ENCODE measurements at regions not wholly inside any gene's neighbourhood (a gene's known extent, or its start where the extent isn't known, plus 50 kb on each side); places are given as distances from the start of the nearest gene placed in this dataset.

- Mint-ChIP-seq H3K27me3 (ENCODE audit: insufficient read depth) (no peaks in the 10 kb centered on the region; the same call in 1 of the 2 replicates), H3K4me3 (peak overlapping the region; percentile 57; the same call in 1 of the 2 replicates), H3K27ac (peak overlapping the region; percentile 57; the same call in 1 of the 2 replicates), H3K4me1 (ENCODE audit: low read depth) (peaks cover 35% of the 10 kb centered on the region; the same call in 1 of the 2 replicates), H3K9me3 (no peaks in the 10 kb centered on the region; the same call in 1 of the 2 replicates), H3K36me3 (ENCODE audit: low read depth) (no peaks in the 10 kb centered on the region)
- TF ChIP-seq, protein P1, sequence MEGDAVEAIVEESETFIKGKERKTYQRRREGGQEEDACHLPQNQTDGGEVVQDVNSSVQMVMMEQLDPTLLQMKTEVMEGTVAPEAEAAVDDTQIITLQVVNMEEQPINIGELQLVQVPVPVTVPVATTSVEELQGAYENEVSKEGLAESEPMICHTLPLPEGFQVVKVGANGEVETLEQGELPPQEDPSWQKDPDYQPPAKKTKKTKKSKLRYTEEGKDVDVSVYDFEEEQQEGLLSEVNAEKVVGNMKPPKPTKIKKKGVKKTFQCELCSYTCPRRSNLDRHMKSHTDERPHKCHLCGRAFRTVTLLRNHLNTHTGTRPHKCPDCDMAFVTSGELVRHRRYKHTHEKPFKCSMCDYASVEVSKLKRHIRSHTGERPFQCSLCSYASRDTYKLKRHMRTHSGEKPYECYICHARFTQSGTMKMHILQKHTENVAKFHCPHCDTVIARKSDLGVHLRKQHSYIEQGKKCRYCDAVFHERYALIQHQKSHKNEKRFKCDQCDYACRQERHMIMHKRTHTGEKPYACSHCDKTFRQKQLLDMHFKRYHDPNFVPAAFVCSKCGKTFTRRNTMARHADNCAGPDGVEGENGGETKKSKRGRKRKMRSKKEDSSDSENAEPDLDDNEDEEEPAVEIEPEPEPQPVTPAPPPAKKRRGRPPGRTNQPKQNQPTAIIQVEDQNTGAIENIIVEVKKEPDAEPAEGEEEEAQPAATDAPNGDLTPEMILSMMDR (IDR thresholded peaks at IDR 0.05) = no peak
- DNase-seq = no peak
These were observed 204.7 kb upstream of the STK26 start for GRCh38 chrX:131818297-131818936.

GRCh38 chrX:131821945-131822622, 201.0 kb upstream of the STK26 start:
- H3K4me1 Mint-ChIP-seq (ENCODE audit: low read depth) = peaks cover 28% of the 10 kb centered on the region; the same call in 1 of the 2 replicates
- no peak for DNase-seq
- H3K27me3 Mint-ChIP-seq (ENCODE audit: insufficient read depth) = no peaks in the 10 kb centered on the region; the same call in 1 of the 2 replicates
- no peaks in the 10 kb centered on the region for H3K36me3 Mint-ChIP-seq (ENCODE audit: low read depth)
- no peaks in the 10 kb centered on the region for H3K9me3 Mint-ChIP-seq
- H3K27ac Mint-ChIP-seq = peak overlapping the region; percentile 87; the same call in 1 of the 2 replicates
- TF ChIP-seq, protein P1 (IDR thresholded peaks at IDR 0.05) = peak; percentile 30; the same call in 1 of the 2 replicates
- H3K4me3 Mint-ChIP-seq = peak overlapping the region; percentile 77; the same call in 1 of the 2 replicates

DNA sequence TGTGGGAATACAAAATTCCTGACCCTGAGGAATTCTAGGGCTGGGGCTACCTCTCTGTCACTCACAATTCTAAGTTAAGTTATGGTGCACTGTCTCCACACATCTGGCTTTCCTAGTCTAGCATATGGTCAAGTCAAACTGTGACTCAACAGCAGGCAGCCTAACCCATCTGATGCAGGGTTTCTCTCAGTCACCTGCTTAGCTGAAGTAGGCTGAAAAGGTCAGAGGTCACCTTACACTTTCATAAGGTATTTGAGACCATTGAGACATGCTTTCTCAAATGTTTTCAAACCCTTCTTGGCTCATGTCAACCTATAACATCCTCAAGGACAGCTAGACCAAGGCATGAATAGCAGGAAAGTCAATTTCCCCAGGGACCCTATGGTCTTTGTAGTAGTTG, 196.5 kb upstream of the STK26 start:
- no peak for DNase-seq
- Mint-ChIP-seq H3K27me3 (ENCODE audit: insufficient read depth) (no peaks in the 10 kb centered on the region; the same call in 1 of the 2 replicates), H3K9me3 (no peaks in the 10 kb centered on the region), H3K4me1 (ENCODE audit: low read depth) (peaks cover 23% of the 10 kb centered on the region; the same call in 1 of the 2 replicates), H3K4me3 (peak overlapping the region; percentile 55; the same call in 1 of the 2 replicates), H3K36me3 (ENCODE audit: low read depth) (no peaks in the 10 kb centered on the region), H3K27ac (no peak overlapping the region; the same call in 1 of the 2 replicates)
- TF ChIP-seq, protein P1 (IDR thresholded peaks at IDR 0.05) = no peak

DNA sequence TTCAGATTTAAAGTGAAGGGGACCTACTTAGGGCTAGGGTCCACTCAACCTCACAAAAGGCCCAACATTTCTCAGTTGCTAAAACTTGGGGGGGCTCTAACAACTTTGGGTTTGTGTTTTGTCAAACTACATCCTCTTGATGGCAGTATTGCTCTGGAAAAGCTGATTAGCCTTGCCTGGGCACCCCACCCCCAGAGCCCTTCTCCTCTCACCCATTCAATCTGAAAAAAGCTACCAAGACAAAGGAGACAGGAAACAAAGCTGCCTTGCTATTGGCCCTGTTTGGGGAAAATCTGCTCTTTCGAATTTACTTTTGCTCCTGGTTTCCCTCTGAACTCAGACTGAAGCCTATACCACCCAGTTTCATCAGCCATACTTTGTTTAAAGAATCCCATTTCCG, 195.2 kb upstream of the STK26 start:
- peak overlapping the region; percentile 83; the same call in 1 of the 2 replicates for H3K4me3 Mint-ChIP-seq
- no peak for DNase-seq
- peak overlapping the region; percentile 69; the same call in 1 of the 2 replicates for H3K27ac Mint-ChIP-seq
- H3K4me1 Mint-ChIP-seq (ENCODE audit: low read depth) = peaks cover 32% of the 10 kb centered on the region; the same call in 1 of the 2 replicates
- H3K27me3 Mint-ChIP-seq (ENCODE audit: insufficient read depth) = no peaks in the 10 kb centered on the region
- H3K9me3 Mint-ChIP-seq = no peaks in the 10 kb centered on the region
- H3K36me3 Mint-ChIP-seq (ENCODE audit: low read depth) = no peaks in the 10 kb centered on the region
- TF ChIP-seq, protein P1 (IDR thresholded peaks at IDR 0.05) = peak; percentile 41; the same call in 1 of the 2 replicates

DNA sequence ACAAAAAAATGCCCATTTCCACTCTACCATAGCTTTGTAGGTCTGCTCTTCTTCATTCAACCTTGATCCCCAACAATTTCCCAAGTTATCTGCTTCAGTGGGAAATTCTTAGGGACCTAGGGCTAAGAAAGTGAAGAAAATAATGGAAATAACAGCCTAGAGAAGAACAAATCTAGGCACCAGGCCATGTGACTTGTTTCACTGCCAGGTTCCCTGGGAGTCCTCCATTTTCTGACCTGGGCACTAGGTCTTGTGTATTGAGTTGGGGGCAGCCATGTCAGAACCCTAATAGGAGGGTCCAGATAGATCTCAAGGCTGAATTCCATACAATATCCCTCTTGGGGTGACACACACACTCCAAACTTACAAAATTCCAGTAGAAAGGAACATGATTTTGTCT, 194.6 kb upstream of the STK26 start:
- TF ChIP-seq, protein P1 (IDR thresholded peaks at IDR 0.05) = no peak
- Mint-ChIP-seq H3K4me3 (peak overlapping the region; percentile 83; the same call in 1 of the 2 replicates), H3K27ac (no peak overlapping the region), H3K27me3 (ENCODE audit: insufficient read depth) (no peaks in the 10 kb centered on the region), H3K9me3 (no peaks in the 10 kb centered on the region), H3K36me3 (ENCODE audit: low read depth) (no peaks in the 10 kb centered on the region), H3K4me1 (ENCODE audit: low read depth) (peaks cover 32% of the 10 kb centered on the region; the same call in 1 of the 2 replicates)
- DNase-seq = no peak
